ENCODE measurements at regions not wholly inside any gene's neighbourhood (a gene's known extent, or its start where the extent isn't known, plus 50 kb on each side); places are given as distances from the start of the nearest gene placed in this dataset.

GRCh38 chr5:108541836-108542235, 159.9 kb upstream of the FBXL17 start:
- TF ChIP-seq CTCF (IDR thresholded peaks at IDR 0.05) (no peak), POLR2A (IDR thresholded peaks at IDR 0.05) (no peak)
